ENCODE measurements at regions not wholly inside any gene's neighbourhood (a gene's known extent, or its start where the extent isn't known, plus 50 kb on each side); places are given as distances from the start of the nearest gene placed in this dataset.
"Not testable (repeated sequence)": the region's sequence is repeated elsewhere in the genome, so short reads cannot be mapped to it uniquely, and the experiment has no call there.

GRCh38 chr11:38593649-38594048 is 1995.6 kb upstream of the RAG2 start:
- DNase-seq (ENCODE audit: low read depth, low spot score): no peak

GRCh38 chr11:38582756-38583155 is 1984.7 kb upstream of the RAG2 start:
- DNase-seq (ENCODE audit: low read depth, low spot score): no peak

GRCh38 chr11:38582151-38582550 is 1984.1 kb upstream of the RAG2 start:
- no peak for DNase-seq (ENCODE audit: low read depth, low spot score)

DNA sequence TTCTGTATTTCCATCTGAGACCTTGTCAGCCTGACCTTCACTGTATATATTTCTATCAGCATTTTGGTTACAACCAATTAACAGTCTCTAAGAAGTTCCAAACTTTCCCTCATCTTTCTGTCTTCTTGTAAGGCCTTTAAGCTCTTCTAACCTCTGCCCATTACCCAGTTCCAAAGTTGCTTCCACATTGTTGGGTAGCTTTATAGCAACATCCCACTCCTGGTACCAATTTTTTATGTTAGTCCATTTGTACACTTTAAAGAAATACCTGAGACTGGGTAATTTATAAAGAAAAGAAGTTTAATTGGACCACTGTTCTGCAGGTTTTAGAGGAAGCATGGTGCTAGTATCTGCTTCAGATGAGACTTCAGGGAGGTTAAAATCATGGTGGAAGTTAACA is 1979.7 kb upstream of the RAG2 start:
- no peak for DNase-seq (ENCODE audit: low read depth, low spot score)

GRCh38 chr11:38562562-38562961 is 1964.5 kb upstream of the RAG2 start:
- no peak for DNase-seq (ENCODE audit: low read depth, low spot score)

GRCh38 chr11:38553148-38553547 is 1955.1 kb upstream of the RAG2 start:
- no peak for DNase-seq (ENCODE audit: low read depth, low spot score)

- DNase-seq (ENCODE audit: low read depth, low spot score): no peak
These were observed 1949.4 kb upstream of the RAG2 start for GRCh38 chr11:38547462-38547861.

GRCh38 chr11:38543986-38544385 is 1946.0 kb upstream of the RAG2 start:
- no peak for DNase-seq (ENCODE audit: low read depth, low spot score)

GRCh38 chr11:38543311-38543710 is 1945.3 kb upstream of the RAG2 start:
- DNase-seq (ENCODE audit: low read depth, low spot score): no peak

DNA sequence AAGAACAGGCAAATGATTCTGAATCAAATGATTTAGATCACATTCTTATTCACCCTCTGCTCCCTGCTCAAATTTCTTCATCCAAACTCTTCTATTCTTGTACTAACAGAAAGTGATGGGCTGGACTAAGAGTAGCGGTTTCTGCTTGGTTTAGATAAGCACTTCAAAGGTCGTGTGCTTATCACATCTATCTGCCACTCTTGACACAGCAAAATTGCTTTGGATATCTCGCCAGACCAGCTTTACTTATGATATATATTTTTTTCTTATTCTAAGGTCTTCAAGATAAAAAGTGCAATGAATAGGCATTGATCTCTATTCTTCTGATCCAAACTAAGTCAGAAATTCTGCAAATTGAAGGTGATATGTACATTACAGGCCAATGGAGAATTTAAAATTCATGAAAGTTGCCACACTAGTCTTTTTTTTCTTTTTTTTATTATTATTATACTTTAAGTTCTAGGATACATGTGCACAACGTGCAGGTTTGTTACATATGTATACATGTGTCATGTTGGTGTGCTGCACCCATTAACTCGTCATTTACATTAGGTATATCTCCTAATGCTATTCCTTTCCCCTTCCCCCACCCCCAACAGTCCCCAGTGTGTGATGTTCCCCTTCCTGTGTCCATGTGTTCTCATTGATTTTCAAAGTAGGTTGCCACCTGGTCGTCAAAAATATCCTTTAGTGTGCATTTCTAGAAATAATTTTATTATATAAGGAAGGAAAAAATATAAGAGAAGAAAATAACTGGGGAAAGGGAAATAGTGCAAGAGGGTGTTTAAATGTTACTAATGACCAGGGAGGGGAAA is 1941.0 kb upstream of the RAG2 start:
- DNase-seq (ENCODE audit: low read depth, low spot score): no peak

GRCh38 chr11:38530226-38530625 is 1932.2 kb upstream of the RAG2 start:
- DNase-seq (ENCODE audit: low read depth, low spot score): no peak

DNA sequence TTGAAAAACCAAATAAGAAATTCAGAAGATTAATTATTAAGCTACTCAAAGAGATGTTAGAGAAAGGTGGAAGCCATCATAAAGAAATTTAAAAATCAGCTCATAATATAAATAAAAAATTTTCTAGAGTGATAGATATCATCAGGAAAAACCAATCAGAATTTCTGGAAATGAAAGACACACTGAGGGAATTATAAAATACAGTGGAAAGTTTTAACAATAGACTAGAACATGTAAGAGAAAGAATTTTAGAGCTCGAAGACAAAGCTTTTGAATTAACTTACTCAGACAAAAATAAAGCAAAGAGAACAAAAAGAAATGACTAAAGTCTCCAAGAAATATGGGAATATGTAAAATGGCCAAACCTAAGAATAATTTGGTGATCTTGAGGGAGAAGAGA is 1926.9 kb upstream of the RAG2 start:
- no peak for DNase-seq (ENCODE audit: low read depth, low spot score)

DNA sequence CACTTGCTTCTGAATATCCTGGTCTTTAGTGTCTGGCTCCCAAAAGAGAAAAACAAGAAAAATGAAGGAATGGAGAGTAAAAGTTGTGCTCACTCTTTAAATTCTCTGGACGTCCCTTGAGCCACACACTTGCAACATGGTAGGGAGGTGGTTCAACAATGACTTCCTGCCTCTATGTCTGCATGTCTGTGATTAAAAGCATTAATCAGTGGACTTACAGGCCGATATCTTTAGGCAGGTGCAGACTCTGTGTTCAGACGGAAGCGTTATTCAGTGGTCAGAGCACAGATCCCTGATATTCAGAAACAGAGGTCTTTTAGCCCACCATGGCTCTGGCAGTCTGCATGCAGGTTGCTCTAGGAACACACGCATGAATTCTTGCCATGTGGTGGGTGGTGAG is 1920.0 kb upstream of the RAG2 start:
- no peak for DNase-seq (ENCODE audit: low read depth, low spot score)

DNA sequence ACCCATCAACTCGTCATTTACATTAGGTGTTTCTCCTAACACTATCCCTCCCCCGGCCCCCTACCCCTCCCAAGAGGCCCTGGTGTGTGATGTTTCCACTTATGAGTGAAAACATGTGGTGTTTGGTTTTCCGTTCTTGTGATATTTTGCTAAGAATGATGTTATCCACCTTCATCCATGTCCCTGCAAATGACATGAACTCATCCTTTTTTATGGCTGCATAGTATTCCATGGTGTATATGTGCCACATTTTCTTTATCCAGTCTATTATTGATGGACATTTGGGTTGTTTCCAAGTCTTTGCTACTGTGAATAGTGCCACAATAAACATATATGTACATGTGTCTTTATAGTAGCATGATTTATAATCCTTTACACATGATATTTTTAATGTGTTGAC is 1914.8 kb upstream of the RAG2 start:
- DNase-seq (ENCODE audit: low read depth, low spot score): not testable (repeated sequence)

GRCh38 chr11:38510041-38510440 is 1912.0 kb upstream of the RAG2 start:
- no peak for DNase-seq (ENCODE audit: low read depth, low spot score)

DNA sequence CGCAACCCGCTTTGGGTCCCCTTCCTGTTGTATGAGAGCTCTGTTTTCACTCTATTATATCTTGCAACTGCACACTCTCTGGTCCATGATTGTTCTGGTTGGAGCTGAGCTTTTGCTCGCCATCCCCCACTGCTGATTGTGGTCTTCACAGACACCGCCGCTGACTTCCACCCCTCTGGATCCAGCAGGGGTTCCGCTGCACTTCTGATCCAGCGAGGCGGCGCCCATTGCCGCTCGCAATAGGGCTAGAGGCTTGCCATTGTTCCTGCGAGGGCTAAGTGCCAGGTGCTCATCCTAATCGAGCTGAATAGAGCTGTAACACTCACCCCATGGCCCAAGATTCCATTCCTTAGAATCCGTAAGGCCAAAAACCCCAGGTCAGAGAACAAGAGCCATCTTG is 1905.8 kb upstream of the RAG2 start:
- no peak for DNase-seq (ENCODE audit: low read depth, low spot score)

DNA sequence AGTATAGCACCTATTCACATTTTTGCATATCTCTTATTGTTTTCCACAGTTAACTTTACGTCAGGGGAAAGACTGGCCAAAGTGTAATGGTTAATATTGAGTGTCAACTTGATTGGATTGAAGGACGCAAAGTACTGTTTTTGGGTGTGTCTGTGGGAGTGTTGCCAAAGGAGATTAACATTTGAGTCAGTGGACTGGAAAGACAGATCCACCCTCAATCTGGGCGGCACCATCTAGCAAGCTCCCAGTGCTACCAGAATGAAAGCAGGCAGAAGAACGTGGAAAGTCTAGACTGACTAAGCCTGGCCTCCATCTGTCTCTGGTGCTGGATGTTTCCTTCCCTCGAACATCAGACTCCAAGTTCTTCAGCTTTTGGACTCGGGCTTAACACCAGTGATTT is 1900.7 kb upstream of the RAG2 start:
- no peak for DNase-seq (ENCODE audit: low read depth, low spot score)

DNA sequence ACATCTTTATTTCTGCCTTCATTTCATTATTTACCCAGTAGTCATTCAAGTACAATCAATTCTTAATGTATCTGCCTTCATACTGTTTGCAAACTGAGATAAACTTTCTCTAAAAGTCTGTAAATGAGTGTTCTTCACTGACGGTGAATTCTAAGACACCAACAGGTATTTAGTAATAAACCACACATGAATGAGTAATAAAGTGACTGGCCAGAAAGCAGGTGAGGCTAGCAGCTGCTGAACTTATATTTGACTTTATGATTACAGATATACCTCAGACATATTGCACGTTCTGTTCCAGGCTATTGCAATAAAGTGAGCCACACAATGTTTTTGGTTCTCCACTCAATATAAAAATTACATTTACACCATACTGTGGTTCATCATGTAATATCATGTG is 1894.0 kb upstream of the RAG2 start:
- no peak for DNase-seq (ENCODE audit: low read depth, low spot score)

- DNase-seq (ENCODE audit: low read depth, low spot score): no peak
These were observed 1883.4 kb upstream of the RAG2 start for GRCh38 chr11:38481391-38481790.

DNA sequence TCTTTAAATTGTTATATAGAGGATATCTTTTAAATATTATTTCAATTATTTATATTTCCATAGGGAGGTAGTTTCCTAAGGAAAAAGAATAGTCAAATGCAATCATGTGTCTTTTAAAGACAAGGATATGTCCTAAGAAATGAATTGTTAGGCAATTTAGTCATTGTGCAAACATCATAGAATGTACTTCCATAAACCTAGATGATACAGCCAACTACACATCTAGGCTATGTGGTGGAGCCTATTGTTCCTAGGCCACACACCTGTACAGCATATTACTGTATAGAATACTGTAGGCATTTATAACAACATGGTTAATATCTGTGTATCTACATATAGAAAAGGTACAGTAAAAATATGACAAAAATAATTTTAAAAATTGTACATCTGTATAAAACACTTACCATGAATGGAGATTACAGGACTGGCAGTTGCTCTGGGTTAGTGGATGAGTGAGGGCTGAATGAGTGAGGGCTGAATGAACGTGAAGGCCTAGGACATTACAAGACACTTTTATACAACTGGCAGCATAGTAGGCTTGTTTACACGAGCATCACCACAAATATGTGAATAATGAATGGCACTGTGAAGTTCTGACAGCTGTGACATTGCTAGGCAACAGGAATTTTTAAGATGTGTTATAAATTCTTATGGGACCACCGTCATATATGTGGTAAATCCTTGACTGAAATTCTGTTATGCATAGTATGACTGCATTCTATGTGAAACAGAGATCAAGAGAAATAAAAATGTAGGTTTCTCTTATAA is 1879.0 kb upstream of the RAG2 start:
- DNase-seq (ENCODE audit: low read depth, low spot score): no peak

DNA sequence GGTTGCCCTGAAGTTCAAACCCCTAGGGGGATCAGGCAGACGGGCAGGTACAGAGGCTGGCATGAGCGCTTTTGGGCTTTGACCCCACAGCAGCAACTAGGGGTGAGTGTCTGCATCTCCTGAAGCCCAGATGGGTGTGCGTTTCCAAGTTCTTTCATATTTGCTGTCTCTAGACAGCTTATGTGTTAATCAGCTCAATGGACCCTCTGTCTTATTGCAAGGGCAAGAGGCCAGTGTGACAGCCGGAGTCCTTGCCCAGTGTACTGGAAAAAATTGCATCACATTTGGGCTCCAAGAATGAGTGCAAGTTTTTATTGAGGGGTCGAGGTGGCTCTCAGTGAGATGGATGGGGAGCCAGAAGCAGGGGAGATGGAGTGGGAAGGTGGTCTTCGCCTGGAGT is 1863.7 kb upstream of the RAG2 start:
- no peak for DNase-seq (ENCODE audit: low read depth, low spot score)

DNA sequence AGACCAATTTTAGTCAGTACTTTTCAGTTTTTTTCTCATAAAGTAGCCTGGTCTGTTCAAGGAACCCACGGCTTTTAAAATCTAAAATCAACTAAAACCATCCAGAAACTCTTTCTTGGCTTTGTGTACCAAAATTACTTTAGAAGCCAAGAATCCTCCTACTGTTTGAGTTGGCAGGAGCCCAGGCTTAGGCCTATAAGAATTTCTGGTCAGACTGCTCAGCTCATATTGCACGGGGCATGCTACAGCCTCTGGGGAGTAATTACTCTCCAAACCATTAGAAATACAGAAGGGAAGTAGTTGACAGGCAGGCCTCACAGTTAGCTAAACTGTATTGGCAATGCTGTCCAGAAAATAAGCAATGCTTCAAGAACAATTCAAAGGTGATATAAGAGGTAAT is 1862.9 kb upstream of the RAG2 start:
- no peak for DNase-seq (ENCODE audit: low read depth, low spot score)

DNA sequence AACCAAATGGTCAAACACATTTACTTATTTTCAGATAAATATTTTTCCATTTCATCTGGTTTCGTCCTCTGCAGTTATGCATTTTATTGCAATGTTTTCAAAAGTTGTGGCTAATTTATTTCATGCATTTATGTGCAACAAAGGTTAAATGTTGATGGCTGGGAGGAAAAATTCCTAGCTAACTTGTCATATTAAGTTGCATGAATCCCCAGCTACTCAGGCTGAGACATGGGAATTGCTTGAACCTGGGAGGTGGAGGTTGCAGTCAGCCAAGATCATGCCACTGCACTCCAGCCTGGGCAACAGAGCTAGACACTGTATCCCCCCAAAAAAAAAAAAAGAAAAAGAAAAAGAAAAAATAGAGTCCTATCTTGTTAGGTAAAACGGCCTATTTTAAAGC is 1862.4 kb upstream of the RAG2 start:
- DNase-seq (ENCODE audit: low read depth, low spot score): no peak
